GM19043 (cell line): ENCODE measurements at regions not wholly inside any gene's neighbourhood (a gene's known extent, or its start where the extent isn't known, plus 50 kb on each side); places are given as distances from the start of the nearest gene placed in this dataset.
"Not testable (repeated sequence)": the region's sequence is repeated elsewhere in the genome, so short reads cannot be mapped to it uniquely, and the experiment has no call there.

Experiments
- ATAC-seq: cut with Tn5 transposase; IDR thresholded peaks from one replicate; pipeline ENCODE4 v1.9.1; 2021; ENCODE audit warnings: low read depth; ENCODE audit not compliant: unreplicated experiment

DNA sequence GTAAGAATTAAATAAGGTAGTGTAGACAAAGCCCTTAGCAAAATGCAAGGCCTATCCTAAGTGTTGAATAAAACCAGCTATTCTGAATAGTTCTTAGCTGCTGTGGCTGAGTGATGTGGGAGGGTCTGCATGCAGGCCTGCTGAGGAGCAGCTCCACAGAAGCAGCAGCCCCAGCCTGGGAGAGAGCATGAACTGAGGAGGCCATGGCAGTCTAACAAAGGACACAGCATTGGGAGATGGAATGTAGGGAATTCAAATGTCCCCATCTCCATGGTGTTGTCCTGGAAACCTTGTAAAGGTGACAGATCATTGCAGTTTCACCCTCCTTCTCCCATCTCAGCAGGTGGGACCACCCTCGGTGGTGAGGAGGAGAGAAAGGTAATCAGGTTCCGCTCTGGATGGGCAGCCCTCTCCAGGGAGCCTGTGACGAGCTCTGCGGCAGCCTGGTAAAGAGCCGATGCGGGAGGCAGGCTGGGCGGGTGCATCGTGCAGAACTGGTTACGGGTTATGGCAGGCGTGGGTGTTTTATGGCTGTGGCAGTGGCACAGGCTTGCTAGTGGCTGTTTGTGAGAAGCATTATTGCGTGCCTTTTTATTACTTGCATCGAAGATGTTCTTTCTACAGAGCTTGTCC is 199.9 kb upstream of the GLRA1 start:
- ATAC-seq: no peak

GRCh38 chr5:152118676-152119470 is 194.2 kb upstream of the GLRA1 start:
- ATAC-seq: no peak

- ATAC-seq: no peak
Measured at GRCh38 chr5:152116934-152117333, 192.3 kb upstream of the GLRA1 start.

- ATAC-seq: no peak
Measured at GRCh38 chr5:152113401-152113800, 188.8 kb upstream of the GLRA1 start.

DNA sequence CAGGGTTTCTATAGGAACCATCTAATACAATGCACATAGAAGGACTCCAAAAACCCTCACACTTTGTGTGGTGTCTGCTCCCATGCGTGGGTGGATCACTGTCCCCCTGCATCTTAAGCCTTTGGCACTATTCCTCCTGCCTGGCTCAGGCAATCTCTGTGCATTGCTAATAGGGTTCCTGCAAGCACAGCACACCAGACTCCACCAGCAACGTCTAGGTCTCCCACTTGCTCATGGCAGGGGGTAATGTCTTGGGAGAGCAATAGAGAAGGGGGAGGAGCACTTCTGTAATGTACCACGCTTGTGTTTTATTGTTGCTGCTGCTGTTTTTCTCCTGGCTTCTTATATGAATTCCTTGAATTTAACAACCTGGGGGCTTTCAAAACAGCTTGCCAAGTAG is 182.6 kb upstream of the GLRA1 start:
- ATAC-seq: no peak

- no peak for ATAC-seq
Measured at GRCh38 chr5:152106571-152106970, 181.9 kb upstream of the GLRA1 start.

DNA sequence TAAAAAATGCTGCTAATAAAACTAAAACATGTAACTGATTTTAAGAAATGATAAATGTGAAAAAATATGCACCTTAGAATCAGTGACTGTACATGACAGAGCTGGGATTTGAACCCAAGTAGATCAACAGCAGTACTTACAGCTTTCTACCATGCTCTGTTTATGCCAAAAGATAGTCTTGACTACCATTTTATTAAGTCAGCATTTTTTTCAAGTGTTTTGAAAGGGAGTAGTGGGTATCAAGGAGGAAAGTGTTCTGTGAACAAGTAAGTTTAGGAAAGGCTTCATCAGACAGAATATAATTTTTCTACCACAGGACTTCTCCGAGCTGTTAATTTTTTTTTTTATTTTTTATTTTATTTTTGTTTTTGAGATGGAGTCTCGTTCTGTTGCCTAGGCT is 180.4 kb upstream of the GLRA1 start:
- ATAC-seq: no peak

- no peak for ATAC-seq
Measured at GRCh38 chr5:152104211-152104610, 179.6 kb upstream of the GLRA1 start.

GRCh38 chr5:152102908-152103307 is 178.3 kb upstream of the GLRA1 start:
- not testable (repeated sequence) for ATAC-seq

GRCh38 chr5:152102057-152102456 is 177.4 kb upstream of the GLRA1 start:
- no peak for ATAC-seq

DNA sequence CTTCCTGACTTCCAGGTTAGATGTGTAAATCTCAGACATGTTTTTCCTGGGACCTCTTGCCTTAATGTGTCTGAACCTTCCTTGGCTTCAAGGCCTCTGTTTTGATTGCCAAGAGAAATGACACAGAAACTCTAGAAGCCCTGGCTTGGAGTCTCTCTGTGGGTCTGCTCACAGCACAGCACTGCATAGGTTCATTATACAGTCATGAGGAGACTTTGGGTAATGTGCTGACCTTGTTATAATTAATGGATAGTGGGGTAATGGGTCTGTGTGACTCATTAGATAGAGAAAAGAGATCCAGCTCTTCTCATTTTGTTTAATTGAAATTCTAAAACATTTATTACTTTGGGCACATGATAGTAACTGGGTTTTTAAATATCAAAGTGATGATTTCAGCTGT is 175.8 kb upstream of the GLRA1 start:
- ATAC-seq: no peak

DNA sequence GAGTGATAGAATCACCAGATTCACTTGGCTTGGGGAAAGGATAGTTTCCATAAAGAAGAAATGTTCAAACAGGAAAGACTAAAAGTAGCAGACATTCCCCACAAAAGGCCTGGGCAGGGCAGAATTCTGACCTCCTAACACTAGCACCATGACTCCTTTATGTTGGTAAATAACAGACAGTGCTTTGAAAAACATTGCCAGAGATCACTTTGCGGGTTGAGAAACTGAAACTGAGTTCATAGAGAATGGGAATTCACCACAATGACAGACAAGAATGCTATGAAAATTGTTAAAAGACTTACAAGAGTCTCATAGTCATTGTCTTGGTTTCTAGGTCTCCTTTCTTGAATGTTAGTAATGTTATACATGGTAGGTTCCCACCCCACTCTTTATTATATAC is 172.5 kb upstream of the GLRA1 start:
- ATAC-seq: no peak

DNA sequence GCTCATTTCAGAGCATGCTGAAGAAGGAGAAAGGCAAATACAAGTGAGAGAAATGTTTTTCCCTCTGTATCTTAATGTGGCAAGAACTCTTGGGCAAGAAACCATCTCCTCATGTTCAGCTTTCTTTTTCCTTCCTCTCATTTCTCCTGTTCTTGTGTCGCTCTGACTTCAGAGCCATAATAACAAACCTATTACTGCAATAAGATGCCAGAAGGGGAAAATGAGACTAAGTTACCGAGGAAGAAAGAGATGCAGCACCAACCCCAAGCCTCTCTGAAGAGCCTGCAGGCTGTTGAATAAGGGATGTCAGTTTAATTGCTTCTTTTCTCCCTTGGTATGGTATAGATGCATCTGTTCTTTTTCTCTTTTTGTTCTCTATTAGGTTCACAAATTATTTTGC is 170.1 kb upstream of the GLRA1 start:
- no peak for ATAC-seq

GRCh38 chr5:152094060-152094459 is 169.4 kb upstream of the GLRA1 start:
- ATAC-seq: no peak

DNA sequence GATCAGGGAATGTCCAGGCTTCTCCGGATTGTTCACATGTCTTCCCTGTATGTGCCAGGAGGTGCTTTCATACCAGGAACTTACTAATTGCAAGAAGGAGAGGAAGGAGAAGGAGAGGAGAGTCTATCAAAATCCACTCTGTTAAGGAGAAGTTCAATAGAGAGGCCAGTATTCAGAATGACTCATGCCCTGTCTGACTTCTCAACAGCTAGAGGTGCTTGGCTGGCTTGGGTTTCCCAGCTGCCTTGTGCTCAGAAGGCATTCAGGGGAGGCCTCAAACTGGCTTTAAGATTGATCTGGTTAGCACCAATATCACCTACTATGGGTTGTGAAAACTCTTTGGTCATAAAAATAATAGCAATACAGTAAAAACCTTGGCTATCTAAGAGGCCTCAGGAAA is 167.9 kb upstream of the GLRA1 start:
- no peak for ATAC-seq

DNA sequence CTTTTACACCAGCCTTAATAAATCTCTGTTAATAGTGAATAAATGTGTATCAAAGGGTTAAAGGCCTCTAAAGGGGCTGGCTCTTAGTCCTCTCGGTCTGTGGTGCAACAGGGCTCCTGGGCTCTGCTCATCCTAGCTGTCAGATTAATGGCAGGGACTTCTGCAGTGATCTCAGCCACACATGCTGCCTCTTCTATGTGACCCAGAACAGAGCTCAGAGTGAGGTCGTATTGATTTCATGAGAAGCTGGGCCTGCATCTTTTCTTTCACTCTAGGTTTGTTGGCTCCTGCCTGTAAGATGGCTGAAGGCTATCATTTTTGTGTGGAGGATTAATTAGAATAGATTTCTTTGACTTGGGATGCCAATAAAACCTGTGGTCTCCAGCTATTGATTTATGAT is 165.0 kb upstream of the GLRA1 start:
- ATAC-seq: no peak

GRCh38 chr5:152086668-152087067 is 162.0 kb upstream of the GLRA1 start:
- ATAC-seq: no peak

DNA sequence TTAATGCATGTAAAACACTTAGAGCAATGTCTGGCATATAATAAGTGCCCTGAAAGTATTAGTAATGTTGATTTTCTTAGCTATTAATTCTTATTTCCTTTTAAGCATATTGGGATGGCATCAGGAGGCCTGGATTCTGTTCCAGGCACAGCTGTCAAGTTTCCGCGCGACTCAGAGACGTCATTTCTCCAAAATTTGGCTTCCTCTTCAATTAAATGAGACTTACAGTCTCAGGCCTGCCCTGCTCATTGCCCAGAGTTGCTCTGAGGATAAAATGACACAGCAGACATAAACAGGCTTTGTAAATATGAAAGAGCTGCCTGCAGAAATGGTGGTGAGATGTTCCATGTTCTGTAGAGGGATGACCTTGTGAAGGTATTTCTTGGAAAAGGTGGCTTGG is 159.8 kb upstream of the GLRA1 start:
- ATAC-seq: no peak

DNA sequence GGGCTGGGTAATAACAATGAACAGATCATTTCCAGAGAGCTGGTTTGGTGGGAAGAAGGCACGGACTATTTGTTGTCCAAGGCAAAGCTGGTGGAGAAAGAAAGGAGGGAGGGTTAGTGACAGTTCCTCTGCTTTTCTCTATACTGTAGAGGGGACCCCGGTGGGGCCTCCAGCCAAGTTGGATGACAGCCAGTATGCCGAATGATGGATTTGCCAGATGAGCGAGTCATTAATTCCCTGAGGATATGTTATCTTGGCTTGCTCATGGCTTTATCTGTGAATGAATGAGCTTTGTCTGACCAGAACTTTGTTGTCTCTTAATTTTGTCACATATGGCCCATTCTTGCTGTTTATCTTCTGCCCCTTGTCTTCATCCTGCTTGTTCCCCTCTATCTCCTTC is 158.6 kb upstream of the GLRA1 start:
- ATAC-seq: no peak

- no peak for ATAC-seq
Measured at GRCh38 chr5:152072091-152072490, 147.4 kb upstream of the GLRA1 start.

DNA sequence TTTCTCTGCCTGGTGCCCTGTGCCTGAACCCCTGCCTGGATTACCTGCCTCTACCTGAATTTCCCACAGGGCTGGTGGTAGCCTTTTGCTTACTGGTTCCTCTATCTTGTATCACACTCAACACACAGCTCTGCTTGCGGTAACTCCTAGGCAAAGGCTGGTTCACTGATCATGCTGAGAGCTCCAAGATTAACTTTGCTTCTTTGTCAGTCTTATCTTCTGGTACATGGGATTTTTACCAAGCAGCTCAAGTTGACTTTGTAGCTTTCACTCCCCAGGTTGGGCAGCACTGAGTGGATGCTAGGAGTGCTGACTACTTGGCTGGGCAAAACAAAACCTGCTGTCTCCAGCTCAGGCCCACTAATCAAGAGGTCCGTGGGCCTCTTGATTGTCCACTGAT is 145.9 kb upstream of the GLRA1 start:
- no peak for ATAC-seq

DNA sequence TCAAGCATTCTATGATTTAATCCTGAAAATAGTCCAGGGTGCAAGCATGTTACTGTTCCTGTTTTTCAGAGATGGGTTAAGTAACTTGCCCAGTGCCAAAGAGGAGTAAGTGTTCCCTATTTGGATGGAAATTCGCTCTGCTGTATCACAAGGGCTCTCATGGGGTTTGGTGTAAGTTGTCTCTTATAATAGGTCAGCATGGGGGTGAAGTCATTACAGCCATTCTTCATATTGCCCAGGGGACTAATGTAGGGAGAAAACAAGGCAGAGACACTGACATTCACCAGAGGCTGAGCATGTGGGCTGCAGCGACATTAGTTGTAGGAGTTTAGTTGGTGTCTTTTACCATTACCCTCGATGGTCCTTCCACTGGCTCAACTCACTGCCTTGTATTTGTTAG is 142.1 kb upstream of the GLRA1 start:
- no peak for ATAC-seq
